ENCODE measurements at regions not wholly inside any gene's neighbourhood (a gene's known extent, or its start where the extent isn't known, plus 50 kb on each side); places are given as distances from the start of the nearest gene placed in this dataset.

GRCh38 chr21:36626791-36627190 lies 72.1 kb upstream of the SIM2 start:
- BruUV-seq (replicated peaks): no TSS peak

GRCh38 chr21:36627242-36627641 lies 71.7 kb upstream of the SIM2 start:
- no TSS peak for BruUV-seq (replicated peaks)
- no peak for TF ChIP-seq CTCF (IDR thresholded peaks at IDR 0.05; ENCODE audit: unreplicated experiment)
- DNase-seq (ENCODE audit: unreplicated experiment): peak; percentile 66
- no peak overlapping the region for H3K4me3 Mint-ChIP-seq (ENCODE audit: unreplicated experiment)
- POLR2A ChIA-PET: no interaction called here
- H3K36me3 Mint-ChIP-seq (ENCODE audit: insufficient read depth, unreplicated experiment): no peaks in the 10 kb centered on the region
- H3K4me1 Mint-ChIP-seq (ENCODE audit: insufficient read depth, unreplicated experiment): no peaks in the 10 kb centered on the region
- no peak overlapping the region for H3K27ac Mint-ChIP-seq (ENCODE audit: low read depth, unreplicated experiment)
- intact Hi-C loops (cut with micrococcal nuclease): loop anchor here (5.0 kb wide), 1 partner anchor 205 kb away; no protein-coding TSS in a partner anchor
- H3K9me3 Mint-ChIP-seq (ENCODE audit: unreplicated experiment): peaks cover 8% of the 10 kb centered on the region
- no peaks in the 10 kb centered on the region for H3K27me3 Mint-ChIP-seq (ENCODE audit: insufficient read depth, unreplicated experiment)
- CTCF ChIA-PET: no interaction called here

More at GRCh38 chr21:36626791-36627190, 72.1 kb upstream of the SIM2 start:
- H3K4me3 Mint-ChIP-seq (ENCODE audit: unreplicated experiment): no peak overlapping the region
- POLR2A ChIA-PET: no interaction called here
- no peaks in the 10 kb centered on the region for H3K4me1 Mint-ChIP-seq (ENCODE audit: insufficient read depth, unreplicated experiment)
- CTCF ChIA-PET: interaction anchor here (1.2 kb wide), 1 partner anchor 301 kb away, joined by 3 read pairs; no protein-coding TSS in a partner anchor
- TF ChIP-seq CTCF (IDR thresholded peaks at IDR 0.05; ENCODE audit: unreplicated experiment): no peak
- intact Hi-C loops (cut with micrococcal nuclease): loop anchor here (5.0 kb wide), 1 partner anchor 204 kb away; no protein-coding TSS in a partner anchor
- peaks cover 8% of the 10 kb centered on the region for H3K9me3 Mint-ChIP-seq (ENCODE audit: unreplicated experiment)
- no peak overlapping the region for H3K27ac Mint-ChIP-seq (ENCODE audit: low read depth, unreplicated experiment)
- no peaks in the 10 kb centered on the region for H3K27me3 Mint-ChIP-seq (ENCODE audit: insufficient read depth, unreplicated experiment)
- DNase-seq (ENCODE audit: unreplicated experiment): no peak
- no peaks in the 10 kb centered on the region for H3K36me3 Mint-ChIP-seq (ENCODE audit: insufficient read depth, unreplicated experiment)

GRCh38 chr21:36628106-36628505 lies 70.8 kb upstream of the SIM2 start:
- H3K4me1 Mint-ChIP-seq (ENCODE audit: insufficient read depth, unreplicated experiment): no peaks in the 10 kb centered on the region
- ChIA-PET CTCF (interaction anchor here (1.1 to 1.6 kb wide), 2 partner anchors 289 to 308 kb away, joined by 5 to 6 read pairs; no protein-coding TSS in a partner anchor), POLR2A (no interaction called here)
- H3K36me3 Mint-ChIP-seq (ENCODE audit: insufficient read depth, unreplicated experiment): no peaks in the 10 kb centered on the region
- no peak for TF ChIP-seq CTCF (IDR thresholded peaks at IDR 0.05; ENCODE audit: unreplicated experiment)
- H3K27ac Mint-ChIP-seq (ENCODE audit: low read depth, unreplicated experiment): no peak overlapping the region
- DNase-seq (ENCODE audit: unreplicated experiment): no peak
- H3K27me3 Mint-ChIP-seq (ENCODE audit: insufficient read depth, unreplicated experiment): no peaks in the 10 kb centered on the region
- H3K9me3 Mint-ChIP-seq (ENCODE audit: unreplicated experiment): peaks cover 8% of the 10 kb centered on the region
- no TSS peak for BruUV-seq (replicated peaks)
- H3K4me3 Mint-ChIP-seq (ENCODE audit: unreplicated experiment): no peak overlapping the region
- intact Hi-C loops (cut with micrococcal nuclease): loop anchor here (5.0 kb wide), 1 partner anchor 206 kb away; no protein-coding TSS in a partner anchor

GRCh38 chr21:36628761-36629460 lies 70.0 kb upstream of the SIM2 start:
- Mint-ChIP-seq H3K36me3 (ENCODE audit: insufficient read depth, unreplicated experiment) (no peaks in the 10 kb centered on the region), H3K27me3 (ENCODE audit: insufficient read depth, unreplicated experiment) (no peaks in the 10 kb centered on the region), H3K4me3 (ENCODE audit: unreplicated experiment) (no peak overlapping the region), H3K4me1 (ENCODE audit: insufficient read depth, unreplicated experiment) (no peaks in the 10 kb centered on the region), H3K9me3 (ENCODE audit: unreplicated experiment) (peaks cover 4% of the 10 kb centered on the region), H3K27ac (ENCODE audit: low read depth, unreplicated experiment) (no peak overlapping the region)
- intact Hi-C loops (cut with micrococcal nuclease): loop anchor here (5.0 kb wide), 1 partner anchor 207 kb away; no protein-coding TSS in a partner anchor
- POLR2A ChIA-PET: no interaction called here
- no peak for TF ChIP-seq CTCF (IDR thresholded peaks at IDR 0.05; ENCODE audit: unreplicated experiment)
- CTCF ChIA-PET: interaction anchor here (1.1 to 4.3 kb wide), 5 partner anchors 31 to 308 kb away, joined by 5 to 70 read pairs (median 14); no protein-coding TSS in a partner anchor
- BruUV-seq (replicated peaks): no TSS peak
- no peak for DNase-seq (ENCODE audit: unreplicated experiment)

All from MCF 10A (cell line).